H1 (cell line): ENCODE measurements at regions not wholly inside any gene's neighbourhood (a gene's known extent, or its start where the extent isn't known, plus 50 kb on each side); places are given as distances from the start of the nearest gene placed in this dataset.

Source experiments
- CTCF ChIA-PET: fragments of 300-600 bp; sonication (Branson Sonifier 250); formaldehyde crosslinking; loops from one replicate; lab custom pipeline; 2021; ENCODE audit not compliant: partially characterized antibody; lab: Charles Lee
- POLR2A ChIA-PET: fragments of 300-600 bp; sonication (Branson Sonifier 250); formaldehyde crosslinking; loops from one replicate; lab custom pipeline; 2021; ENCODE audit warnings: inconsistent platforms; ENCODE audit not compliant: partially characterized antibody; lab: Charles Lee
- DNase-seq, 2 experiments: peaks; one replicate each; pipeline versions ENCODE4 v3.0.0 to v3.0.0-alpha.2; 2010 to 2022; ENCODE audit warnings: low spot score in 2 of 2, low read depth in 1 of 2, mixed read lengths in 1 of 2
- FAIRE-seq: peaks from 2 replicates; lab custom pipeline; 2011; peaks lifted over from hg19 to GRCh38; lab: Jason Lieb, UNC
- H2AFZ ChIP-seq: 2 replicates; pipeline ENCODE4 v1.8.1; 2012; ENCODE audit warnings: low read length, inconsistent platforms
- H2AK5ac ChIP-seq: 2 replicates; pipeline ENCODE4 v1.6.1; 2013; ENCODE audit warnings: low read depth, low read length
- H2BK120ac ChIP-seq: replicated peaks from 2 replicates; pipeline ENCODE3; 2013; ENCODE audit warnings: low read depth, low read length, inconsistent platforms
- H2BK12ac ChIP-seq: 2 replicates; pipeline ENCODE4 v1.6.1; 2013; ENCODE audit warnings: low read depth, low read length
- H2BK15ac ChIP-seq: 2 replicates; pipeline ENCODE4 v1.6.1; 2013; ENCODE audit warnings: low read length
- H2BK20ac ChIP-seq: 2 replicates; pipeline ENCODE4 v1.6.1; 2013; ENCODE audit warnings: low read length
- H2BK5ac ChIP-seq: 2 replicates; pipeline ENCODE4 v1.6.1; 2013; ENCODE audit warnings: low read depth, low read length
- H3K14ac ChIP-seq: 2 replicates; pipeline ENCODE4 v1.6.1; 2013; ENCODE audit warnings: inconsistent platforms; ENCODE audit not compliant: insufficient read length
- H3K18ac ChIP-seq: 2 replicates; pipeline ENCODE4 v1.6.1; 2013; ENCODE audit warnings: low read length; ENCODE audit errors: extremely low read depth
- H3K23ac ChIP-seq: 2 replicates; pipeline ENCODE4 v1.6.1; 2013; ENCODE audit warnings: inconsistent platforms; ENCODE audit not compliant: insufficient read length
- H3K23me2 ChIP-seq: 2 replicates; pipeline ENCODE4 v1.6.1; 2013; ENCODE audit warnings: low read depth, low read length
- H3K27ac ChIP-seq: 2 replicates; pipeline ENCODE4 v1.6.1; 2011; ENCODE audit warnings: low read depth, low read length, inconsistent platforms
- H3K27me3 ChIP-seq, 4 experiments: replicated peaks in 1 of 4; 1 replicate in 1 of 4; 2 replicates in 3 of 4; pipeline versions ENCODE4 v1.6.1 to v1.8.1; 2011 to 2013; ENCODE audit warnings: low read length in 3 of 4, mild to moderate bottlenecking in 3 of 4, inconsistent platforms in 2 of 4, mixed read lengths in 2 of 4, moderate library complexity in 1 of 4; ENCODE audit not compliant: control insufficient read depth in 3 of 4, insufficient read depth in 3 of 4; ENCODE audit errors: extremely low read depth in 1 of 4
- H3K36me3 ChIP-seq, 4 experiments: 2 replicates each; pipeline versions ENCODE4 v1.6.1 to v1.8.1; 2011 to 2013; ENCODE audit warnings: mild to moderate bottlenecking in 4 of 4, low read length in 3 of 4, moderate library complexity in 2 of 4, control low read depth in 1 of 4, inconsistent platforms in 1 of 4; ENCODE audit not compliant: insufficient read depth in 4 of 4, control insufficient read depth in 2 of 4
- H3K4ac ChIP-seq: replicated peaks from 2 replicates; pipeline ENCODE3; 2013; ENCODE audit warnings: low read length, low read depth, mixed read lengths, inconsistent platforms; ENCODE audit not compliant: insufficient read length
- H3K4me1 ChIP-seq, 4 experiments: replicated peaks in 1 of 4; 1 replicate in 1 of 4; 2 replicates in 3 of 4; pipeline versions ENCODE4 v1.6.1 to v1.8.1; 2011 to 2013; ENCODE audit warnings: low read length in 3 of 4, inconsistent platforms in 2 of 4, mixed read lengths in 1 of 4; ENCODE audit not compliant: insufficient read depth in 4 of 4, control insufficient read depth in 3 of 4
- H3K4me2 ChIP-seq, 2 experiments: 2 replicates each; pipeline versions ENCODE4 v1.6.1 to v1.8.1; 2011 to 2013; ENCODE audit warnings: low read depth in 2 of 2, low read length in 2 of 2, control low read depth in 1 of 2, inconsistent platforms in 1 of 2, mild to moderate bottlenecking in 1 of 2; ENCODE audit not compliant: insufficient read depth in 1 of 2
- H3K4me3 ChIP-seq, 4 experiments: fragments of 200-600, 300-600 bp in 1 of 4; sonication (generic), shearing (Covaris generic), sonication (Bioruptor Twin) in 1 of 4; 2 replicates each; pipeline versions ENCODE4 v1.5.1 to v1.8.1; 2011 to 2016; ENCODE audit warnings: low read length in 4 of 4, low read depth in 3 of 4, control low read depth in 2 of 4, inconsistent platforms in 2 of 4, mild to moderate bottlenecking in 2 of 4, mixed read lengths in 1 of 4, moderate library complexity in 1 of 4; ENCODE audit not compliant: insufficient read depth in 2 of 4; ENCODE audit errors: extremely low read depth in 1 of 4
- H3K56ac ChIP-seq: replicated peaks from 2 replicates; pipeline ENCODE3; 2013; ENCODE audit warnings: low read depth, mild to moderate bottlenecking, mixed read lengths, low read length, inconsistent platforms; ENCODE audit not compliant: insufficient read length
- H3K79me1 ChIP-seq: 2 replicates; pipeline ENCODE4 v1.6.1; 2013; ENCODE audit warnings: low read depth, low read length, control low read depth
- H3K79me2 ChIP-seq, 2 experiments: 2 replicates each; pipeline versions ENCODE4 v1.6.1 to v1.8.1; 2012 to 2013; ENCODE audit warnings: low read length in 2 of 2, mild to moderate bottlenecking in 2 of 2, inconsistent platforms in 1 of 2; ENCODE audit not compliant: insufficient read depth in 2 of 2, control insufficient read depth in 1 of 2
- H3K9ac ChIP-seq, 4 experiments: replicated peaks in 1 of 4; 1 replicate in 1 of 4; 2 replicates in 3 of 4; pipeline versions ENCODE4 v1.6.1 to v1.8.1; 2011 to 2013; ENCODE audit warnings: low read depth in 3 of 4, low read length in 3 of 4, control low read depth in 2 of 4, mild to moderate bottlenecking in 2 of 4, moderate library complexity in 2 of 4, inconsistent platforms in 1 of 4; ENCODE audit errors: extremely low read depth in 1 of 4
- H3K9me3 ChIP-seq, 2 experiments: 2 replicates each; pipeline versions ENCODE4 v1.6.1 to v1.8.1; 2012 to 2013; ENCODE audit warnings: mild to moderate bottlenecking in 2 of 2, moderate library complexity in 2 of 2, control low read depth in 1 of 2, inconsistent platforms in 1 of 2, low read depth in 1 of 2, low read length in 1 of 2, mixed read lengths in 1 of 2; ENCODE audit not compliant: insufficient read depth in 2 of 2
- H4K20me1 ChIP-seq, 2 experiments: replicated peaks in 1 of 2; 2 replicates each; pipeline versions ENCODE3 to v1.8.1; 2011 to 2013; ENCODE audit warnings: inconsistent platforms in 2 of 2, low read length in 2 of 2, mild to moderate bottlenecking in 1 of 2; ENCODE audit not compliant: insufficient read depth in 2 of 2, control insufficient read depth in 1 of 2
- H4K5ac ChIP-seq: 2 replicates; pipeline ENCODE4 v1.6.1; 2013; ENCODE audit warnings: low read length, low read depth, mixed read lengths, inconsistent platforms; ENCODE audit not compliant: insufficient read length
- H4K8ac ChIP-seq: 2 replicates; pipeline ENCODE4 v1.8.0; 2013; ENCODE audit warnings: mild to moderate bottlenecking, moderate library complexity, low read length, inconsistent platforms; ENCODE audit not compliant: insufficient read depth; ENCODE audit errors: extremely low read depth
- H4K91ac ChIP-seq: replicated peaks from 2 replicates; pipeline ENCODE3; 2013; ENCODE audit warnings: low read length, mixed read lengths, inconsistent platforms; ENCODE audit not compliant: insufficient read length
- CBX5 ChIP-seq: fragments of 300-800, 300-1000 bp; sonication (generic); IDR thresholded peaks from 2 replicates; pipeline ENCODE4 v1.7.1; 2016; ENCODE audit warnings: antibody characterized with exemption, low read length, low read depth
- CHD1 ChIP-seq: IDR thresholded peaks from 2 replicates; pipeline ENCODE4 v1.6.1; 2012; ENCODE audit warnings: low read depth, low read length, improper control_type of control experiment
- EP300 ChIP-seq, 2 experiments: IDR thresholded peaks; 1 replicate in 1 of 2; 2 replicates in 1 of 2; pipeline ENCODE4 v1.6.1; 2011 to 2012; ENCODE audit warnings: low read depth in 2 of 2, low read length in 2 of 2, mild to moderate bottlenecking in 2 of 2, borderline replicate concordance in 1 of 2, inconsistent platforms in 1 of 2, moderate library complexity in 1 of 2
- GTF2F1 ChIP-seq: IDR thresholded peaks from 2 replicates; pipeline ENCODE4 v1.6.1; 2012; ENCODE audit warnings: low read depth, low read length, improper control_type of control experiment, borderline replicate concordance
- JUND ChIP-seq: IDR thresholded peaks from 2 replicates; pipeline ENCODE4 v1.6.1; 2011; ENCODE audit warnings: mild to moderate bottlenecking, improper control_type of control experiment, low read length
- KDM4A ChIP-seq: IDR thresholded peaks from one replicate; pipeline ENCODE4 v1.7.1; 2012; ENCODE audit warnings: low read depth, mild to moderate bottlenecking, moderate library complexity, low read length, inconsistent platforms; ENCODE audit not compliant: severe bottlenecking
- MAX ChIP-seq: IDR thresholded peaks from 2 replicates; pipeline ENCODE4 v1.6.1; 2012; ENCODE audit warnings: inconsistent platforms
- POLR2A ChIP-seq, 2 experiments: IDR thresholded peaks; 1 replicate in 1 of 2; 2 replicates in 1 of 2; pipeline ENCODE4 v1.6.1; 2011; ENCODE audit warnings: low read depth in 2 of 2, low read length in 2 of 2, mild to moderate bottlenecking in 2 of 2; ENCODE audit errors: control extremely low read depth in 1 of 2
- RXRA ChIP-seq: IDR thresholded peaks from 2 replicates; pipeline ENCODE4 v1.6.1; 2011; ENCODE audit warnings: low read depth, mild to moderate bottlenecking, low read length, moderate library complexity; ENCODE audit not compliant: insufficient read depth
- SP4 ChIP-seq: IDR thresholded peaks from 2 replicates; pipeline ENCODE4 v1.6.1; 2012; ENCODE audit warnings: low read length, inconsistent platforms
- SUZ12 ChIP-seq: fragments of 200-600 bp; sonication (generic); IDR thresholded peaks from 2 replicates; pipeline ENCODE4 v1.6.1; 2012; ENCODE audit warnings: mild to moderate bottlenecking, inconsistent platforms, low read length, moderate library complexity, mixed read lengths
- TBP ChIP-seq: IDR thresholded peaks from 2 replicates; pipeline ENCODE4 v1.6.1; 2011; ENCODE audit warnings: low read depth, low read length, improper control_type of control experiment
- TCF12 ChIP-seq: IDR thresholded peaks from 2 replicates; pipeline ENCODE4 v1.6.1; 2011; ENCODE audit warnings: low read depth, mild to moderate bottlenecking, low read length
- USF2 ChIP-seq: IDR thresholded peaks from 2 replicates; pipeline ENCODE4 v1.6.1; 2011; ENCODE audit warnings: low read length, improper control_type of control experiment
- WGBS, 2 experiments: shearing (Covaris generic) in 1 of 2; methylation state at CpG; one replicate each; pipeline versions ENCODE4 v1.1.6 to v1.1.7; 2013 to 2015; ENCODE audit warnings: low lambda C conversion rate in 2 of 2, mixed read lengths in 2 of 2, inconsistent platforms in 1 of 2, low coverage in 1 of 2, missing lambda C conversion rate in 1 of 2; ENCODE audit not compliant: insufficient replicate concordance in 2 of 2, insufficient coverage in 1 of 2, insufficient read length in 1 of 2; ENCODE audit errors: extremely low coverage in 1 of 2, missing lambda C conversion rate in 1 of 2; 5-methylcytosine and 5-hydroxymethylcytosine counted together

GRCh38 chr6:40163924-40164323, 229.7 kb upstream of the MOCS1 start:
- Histone ChIP-seq H2AK5ac (no peak overlapping the region), H3K14ac (no peak overlapping the region), H2BK120ac (no peak overlapping the region), H3K4me1 (peaks cover 0 to 3% (median 2%) of the 10 kb centered on the region in 4 experiments; a peak in 2 of 7 replicates), H2AFZ (no peak overlapping the region), H3K4me2 (no peak overlapping the region), H3K4me3 (no peak overlapping the region), H3K56ac (no peak overlapping the region), H3K79me1 (no peaks in the 10 kb centered on the region), H2BK5ac (no peak overlapping the region), H2BK15ac (no peak overlapping the region), H3K27ac (no peak overlapping the region), H4K8ac (no peak overlapping the region), H4K20me1 (no peaks in the 10 kb centered on the region), H3K79me2 (no peaks in the 10 kb centered on the region), H3K27me3 (no peaks in the 10 kb centered on the region), H3K23ac (no peak overlapping the region), H3K4ac (no peak overlapping the region), H3K9ac (no peak overlapping the region), H3K18ac (no peak overlapping the region), H3K23me2 (no peaks in the 10 kb centered on the region; the same call in 1 of the 2 replicates), H4K5ac (no peak overlapping the region), H2BK12ac (no peak overlapping the region), H2BK20ac (no peak overlapping the region), H3K9me3 (no peaks in the 10 kb centered on the region), H4K91ac (no peak overlapping the region), H3K36me3 (no peaks in the 10 kb centered on the region)
- DNase-seq: no peak
- POLR2A ChIA-PET: interaction anchor here (0.7 to 1.4 kb wide), 3 partner anchors 11 to 232 kb away, joined by 3 to 5 read pairs (median 3); no protein-coding TSS in a partner anchor
- FAIRE-seq: no peak
- 92% methylated on average over 7 of the region's 7 CpGs; no CpG with 5 or more reads in 1 of the 2 experiments for WGBS, 2 experiments
- CTCF ChIA-PET: interaction anchor here (0.6 to 3.2 kb wide), 5 partner anchors 10 to 801 kb away, joined by 3 to 9 read pairs (median 3); no protein-coding TSS in a partner anchor
- TF ChIP-seq SP4: no peak
- no peak for TF ChIP-seq CBX5
- TF ChIP-seq CHD1: no peak
- TF ChIP-seq JUND: no peak
- TF ChIP-seq EP300 (IDR thresholded peaks at IDR 0.05; ENCODE audit: borderline replicate concordance in 1 of 2, low read depth in 2 of 2, low read length in 2 of 2): no peak
- no peak for TF ChIP-seq SUZ12
- no peak for TF ChIP-seq TBP
- TF ChIP-seq GTF2F1: no peak
- TF ChIP-seq TCF12: no peak
- no peak for TF ChIP-seq POLR2A (IDR thresholded peaks at IDR 0.05; ENCODE audit: control extremely low read depth in 1 of 2, low read depth in 2 of 2, low read length in 2 of 2)
- no peak for TF ChIP-seq RXRA
- no peak for TF ChIP-seq USF2
- TF ChIP-seq MAX: no peak
- TF ChIP-seq KDM4A: no peak
